ENCODE measurements at regions not wholly inside any gene's neighbourhood (a gene's known extent, or its start where the extent isn't known, plus 50 kb on each side); places are given as distances from the start of the nearest gene placed in this dataset.

GRCh38 chr6:9422138-9422537, 986.8 kb upstream of the SLC35B3 start:
- TF ChIP-seq, protein P1, sequence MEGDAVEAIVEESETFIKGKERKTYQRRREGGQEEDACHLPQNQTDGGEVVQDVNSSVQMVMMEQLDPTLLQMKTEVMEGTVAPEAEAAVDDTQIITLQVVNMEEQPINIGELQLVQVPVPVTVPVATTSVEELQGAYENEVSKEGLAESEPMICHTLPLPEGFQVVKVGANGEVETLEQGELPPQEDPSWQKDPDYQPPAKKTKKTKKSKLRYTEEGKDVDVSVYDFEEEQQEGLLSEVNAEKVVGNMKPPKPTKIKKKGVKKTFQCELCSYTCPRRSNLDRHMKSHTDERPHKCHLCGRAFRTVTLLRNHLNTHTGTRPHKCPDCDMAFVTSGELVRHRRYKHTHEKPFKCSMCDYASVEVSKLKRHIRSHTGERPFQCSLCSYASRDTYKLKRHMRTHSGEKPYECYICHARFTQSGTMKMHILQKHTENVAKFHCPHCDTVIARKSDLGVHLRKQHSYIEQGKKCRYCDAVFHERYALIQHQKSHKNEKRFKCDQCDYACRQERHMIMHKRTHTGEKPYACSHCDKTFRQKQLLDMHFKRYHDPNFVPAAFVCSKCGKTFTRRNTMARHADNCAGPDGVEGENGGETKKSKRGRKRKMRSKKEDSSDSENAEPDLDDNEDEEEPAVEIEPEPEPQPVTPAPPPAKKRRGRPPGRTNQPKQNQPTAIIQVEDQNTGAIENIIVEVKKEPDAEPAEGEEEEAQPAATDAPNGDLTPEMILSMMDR (IDR thresholded peaks at IDR 0.05; ENCODE audit: low read depth, low read length, missing control alignments), result no peak
- no peak for DNase-seq (ENCODE audit: extremely low read depth, low read depth)
- H3K4me3 ChIP-seq (replicated peaks; ENCODE audit: low read depth, low read length), result no peak overlapping the region

- TF ChIP-seq, protein P1 (IDR thresholded peaks at IDR 0.05; ENCODE audit: low read depth, low read length, missing control alignments), result no peak
- H3K4me3 ChIP-seq (replicated peaks; ENCODE audit: low read depth, low read length), result no peak overlapping the region
- peak; percentile 19 for DNase-seq (ENCODE audit: extremely low read depth, low read depth)
Observed at GRCh38 chr6:9420316-9421015, 985.1 kb upstream of the SLC35B3 start.

GRCh38 chr6:9417400-9417799, 982.1 kb upstream of the SLC35B3 start:
- TF ChIP-seq, protein P1 (IDR thresholded peaks at IDR 0.05; ENCODE audit: low read depth, low read length, missing control alignments), result no peak
- DNase-seq (ENCODE audit: extremely low read depth, low read depth), result no peak
- no peak overlapping the region for H3K4me3 ChIP-seq (replicated peaks; ENCODE audit: low read depth, low read length)

DNA sequence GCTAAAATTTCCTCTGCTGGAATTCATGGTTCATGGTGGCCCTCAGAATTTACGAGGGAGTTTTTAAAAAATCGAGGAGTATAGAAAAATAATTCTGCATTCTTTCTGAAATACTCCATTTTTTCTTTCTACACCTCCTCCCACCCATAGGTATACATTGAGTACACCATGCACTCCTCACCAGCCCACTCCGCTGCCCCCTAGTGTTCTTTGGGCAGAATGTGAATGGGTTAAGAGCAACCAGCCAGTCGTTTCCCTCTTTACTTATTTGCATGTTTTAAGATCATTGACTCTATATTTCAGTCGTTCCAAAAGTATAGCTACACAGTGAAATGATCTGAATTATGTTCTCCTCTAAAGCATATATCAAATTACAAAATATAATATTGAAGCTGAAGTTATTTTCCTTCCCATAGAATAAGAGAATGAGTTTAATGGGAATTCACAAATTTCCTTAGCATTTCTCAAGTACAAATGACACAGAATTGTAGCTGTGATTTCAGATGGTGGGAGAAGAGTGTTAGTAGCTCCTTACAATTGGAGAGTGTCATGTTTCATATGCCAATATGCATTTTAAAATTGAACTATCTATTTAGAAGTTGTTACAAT, 977.7 kb upstream of the SLC35B3 start:
- DNase-seq (ENCODE audit: extremely low read depth, low read depth), result no peak
- TF ChIP-seq, protein P1 (IDR thresholded peaks at IDR 0.05; ENCODE audit: low read depth, low read length, missing control alignments), result peak; percentile 76
- no peak overlapping the region for H3K4me3 ChIP-seq (replicated peaks; ENCODE audit: low read depth, low read length)

- TF ChIP-seq, protein P1 (IDR thresholded peaks at IDR 0.05; ENCODE audit: low read depth, low read length, missing control alignments), result no peak
- no peak overlapping the region for H3K4me3 ChIP-seq (replicated peaks; ENCODE audit: low read depth, low read length)
- no peak for DNase-seq (ENCODE audit: extremely low read depth, low read depth)
Observed at GRCh38 chr6:9409126-9409525, 973.8 kb upstream of the SLC35B3 start.

GRCh38 chr6:9408402-9409117, 973.2 kb upstream of the SLC35B3 start:
- TF ChIP-seq, protein P1 (IDR thresholded peaks at IDR 0.05; ENCODE audit: low read depth, low read length, missing control alignments), result no peak
- no peak overlapping the region for H3K4me3 ChIP-seq (replicated peaks; ENCODE audit: low read depth, low read length)
- no peak for DNase-seq (ENCODE audit: extremely low read depth, low read depth)
